Vagina (tissue), 2 donors: ENCODE measurements at regions not wholly inside any gene's neighbourhood (a gene's known extent, or its start where the extent isn't known, plus 50 kb on each side); places are given as distances from the start of the nearest gene placed in this dataset.

Experiments
- CTCF ChIP-seq, 3 experiments: fragments of 450-650 bp in 2 of 3; fragments of 200-600 bp in 1 of 3; sonication (generic) in 1 of 3; IDR thresholded peaks; one replicate each; pipeline ENCODE4 v1.5.1; 2017 to 2019; ENCODE audit warnings: antibody characterized with exemption in 3 of 3, mild to moderate bottlenecking in 2 of 3, moderate library complexity in 2 of 3
- POLR2AphosphoS5 ChIP-seq, 2 donors: sonication (generic); formaldehyde crosslinking; IDR thresholded peaks; one replicate each; pipeline ENCODE4 v1.9.0; 2017; ENCODE audit warnings: antibody characterized with exemption in 2 of 2, mild to moderate bottlenecking in 2 of 2, low read depth in 1 of 2; ENCODE audit not compliant: insufficient read depth in 1 of 2

DNA sequence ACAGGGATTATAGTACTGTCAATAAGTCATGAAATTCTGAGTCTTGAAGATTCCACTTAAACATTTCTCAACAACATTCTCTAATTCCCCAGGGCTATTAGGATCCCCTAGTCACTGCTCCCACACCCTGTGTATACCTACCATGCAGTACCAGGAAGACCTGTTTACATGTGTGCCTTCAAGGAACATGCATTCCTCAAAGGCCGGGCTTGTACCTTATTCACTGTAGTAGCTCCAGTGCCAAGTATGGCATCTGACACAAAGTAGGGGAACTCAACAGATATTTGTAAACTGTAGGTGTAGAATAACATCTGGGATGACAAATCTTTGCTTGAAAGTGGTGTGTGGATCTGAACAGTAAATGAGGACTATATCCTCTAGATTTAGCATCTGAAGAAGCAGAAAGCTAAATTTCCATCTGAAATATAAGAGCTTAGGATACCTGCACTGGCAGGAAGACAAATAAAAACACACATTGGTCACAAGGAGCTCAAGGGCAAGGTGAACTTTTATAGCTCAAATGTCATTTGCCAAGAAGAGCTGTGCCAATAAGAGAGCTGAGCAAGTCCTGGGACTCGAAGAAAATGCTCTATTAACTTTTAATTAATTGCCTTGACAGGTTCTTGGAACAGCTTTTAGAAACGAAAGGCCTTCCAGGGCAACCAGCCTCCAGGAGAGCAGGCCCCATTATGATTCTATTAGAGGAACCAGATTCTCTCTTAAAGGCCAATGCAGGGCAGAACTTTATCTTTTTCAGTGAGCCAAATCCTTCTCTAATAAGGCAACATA, 52.3 kb upstream of the MYOT start:
- TF ChIP-seq CTCF (IDR thresholded peaks at IDR 0.05): no peak
- TF ChIP-seq POLR2AphosphoS5 (IDR thresholded peaks at IDR 0.05; ENCODE audit: insufficient read depth in 1 of 2, low read depth in 1 of 2): peak in 1 of 2 donors; percentile 78
